NCI-H1436 treated with DMSO at 0.1 percent for 48 hours (cell line): ENCODE measurements at regions not wholly inside any gene's neighbourhood (a gene's known extent, or its start where the extent isn't known, plus 50 kb on each side); places are given as distances from the start of the nearest gene placed in this dataset.
"Not testable (repeated sequence)": the region's sequence is repeated elsewhere in the genome, so short reads cannot be mapped to it uniquely, and the experiment has no call there.

Experiments used
- DNase-seq: peaks from one replicate; lab custom pipeline; 2025; lab: John Stamatoyannopoulos, UW

DNA sequence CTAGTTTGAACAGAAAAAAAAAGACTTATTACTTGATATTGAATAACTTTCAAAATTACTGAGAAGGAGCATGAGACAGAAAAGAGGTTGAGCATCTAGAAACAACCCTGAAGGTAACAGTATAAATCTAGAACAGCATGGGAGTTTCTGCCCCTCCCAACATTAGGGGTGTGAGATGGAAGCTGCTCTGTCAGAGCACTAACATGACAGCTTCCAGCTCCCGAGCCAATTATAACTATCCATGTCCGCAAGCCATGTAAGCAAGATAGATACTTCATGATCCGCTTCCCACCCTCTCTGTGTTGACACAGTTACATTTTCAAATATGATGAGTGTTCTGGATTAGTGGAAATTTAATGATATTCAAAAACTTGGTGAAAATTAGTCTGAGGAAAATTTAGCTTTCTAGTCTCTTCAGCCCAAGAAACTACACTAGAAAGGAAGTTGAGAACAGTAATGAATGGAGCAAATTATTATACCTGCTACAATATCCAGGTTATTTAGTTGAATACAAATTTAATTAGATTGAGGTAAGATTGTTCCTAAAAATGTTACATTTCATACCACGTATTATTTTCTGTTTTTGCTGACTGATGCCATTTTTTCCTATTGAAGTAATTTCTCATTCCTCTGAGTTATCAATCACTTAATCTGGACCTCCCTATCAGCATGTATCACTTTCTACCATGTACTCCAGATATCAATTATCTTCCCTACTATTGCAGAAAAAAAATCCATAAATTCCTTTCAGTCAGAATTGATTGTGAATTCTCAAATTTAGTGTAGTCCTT is 129.3 kb upstream of the SLIT2 start:
- DNase-seq = no peak

DNA sequence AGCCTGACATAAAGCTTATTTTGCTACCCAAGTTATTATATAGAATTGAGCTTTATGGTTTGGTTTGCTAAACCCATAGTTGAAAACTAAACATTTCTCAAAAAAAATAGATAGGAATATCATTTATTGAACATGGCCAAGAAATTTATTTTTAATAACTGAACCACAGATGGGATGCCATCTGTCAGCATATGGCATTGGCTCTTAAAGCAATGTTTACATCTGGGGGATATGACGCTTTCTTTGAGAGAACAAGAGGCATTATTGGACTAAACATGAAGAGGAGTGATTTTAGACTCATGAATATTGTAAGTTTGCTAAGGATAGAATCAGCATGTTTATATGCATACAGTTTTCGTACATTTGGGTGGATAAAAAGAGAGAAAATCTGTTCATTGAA is 132.6 kb upstream of the SLIT2 start:
- DNase-seq = no peak

DNA sequence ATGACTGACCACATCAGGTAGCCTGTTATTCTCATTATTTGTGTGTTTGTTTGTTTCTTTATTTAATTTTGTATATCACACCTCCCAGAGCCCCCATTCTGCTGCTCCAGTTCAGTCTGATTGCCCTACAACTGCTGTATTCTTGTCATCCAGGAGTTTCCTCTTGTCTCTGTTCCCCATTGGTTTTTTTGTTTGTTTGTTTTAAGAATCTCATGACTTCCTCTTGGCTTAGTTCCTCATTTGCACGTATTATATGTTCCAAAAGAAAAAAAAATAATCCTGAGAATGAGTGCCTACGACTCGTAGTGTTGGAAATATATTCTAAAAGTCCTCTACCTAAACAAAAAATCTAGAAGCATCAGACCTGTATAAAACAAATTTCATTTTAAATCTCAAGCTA is 142.3 kb upstream of the SLIT2 start:
- DNase-seq = no peak

DNA sequence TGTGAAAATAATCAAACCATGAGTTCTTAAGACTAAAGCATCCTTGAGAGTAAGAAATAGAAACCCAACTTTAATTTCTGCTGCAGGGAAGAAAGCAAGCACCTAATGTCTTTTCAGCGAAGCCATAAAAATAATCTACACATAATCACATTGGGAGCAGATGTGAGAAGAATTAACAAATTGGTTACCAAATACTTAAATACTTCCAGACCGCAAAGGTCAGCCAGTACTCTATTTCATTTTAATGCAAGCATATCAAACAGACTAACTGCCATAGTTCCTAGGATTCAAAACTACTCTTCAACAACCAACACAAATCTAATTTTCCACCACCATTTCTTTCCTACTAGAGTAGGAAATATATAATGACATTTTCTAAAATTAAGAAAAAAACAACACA is 144.8 kb upstream of the SLIT2 start:
- DNase-seq = no peak

DNA sequence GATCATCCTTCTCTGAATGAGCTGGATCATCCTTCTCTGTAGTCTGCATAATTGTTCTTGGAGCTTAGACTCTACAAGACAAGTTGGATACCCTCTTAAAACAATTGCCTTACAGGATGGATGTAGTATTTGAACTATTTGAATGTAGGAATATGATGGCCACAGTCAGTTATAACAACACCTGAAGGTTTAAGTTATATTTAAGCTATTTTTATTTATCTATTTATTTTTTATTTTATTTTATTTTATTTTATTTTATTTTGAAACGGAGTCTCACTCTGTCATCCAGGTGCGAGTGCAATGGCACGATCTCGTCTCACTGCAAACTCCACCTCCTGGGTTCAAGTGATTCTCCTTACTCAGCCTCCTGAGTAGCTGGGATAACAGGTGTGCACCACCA is 149.9 kb upstream of the SLIT2 start:
- DNase-seq = no peak

DNA sequence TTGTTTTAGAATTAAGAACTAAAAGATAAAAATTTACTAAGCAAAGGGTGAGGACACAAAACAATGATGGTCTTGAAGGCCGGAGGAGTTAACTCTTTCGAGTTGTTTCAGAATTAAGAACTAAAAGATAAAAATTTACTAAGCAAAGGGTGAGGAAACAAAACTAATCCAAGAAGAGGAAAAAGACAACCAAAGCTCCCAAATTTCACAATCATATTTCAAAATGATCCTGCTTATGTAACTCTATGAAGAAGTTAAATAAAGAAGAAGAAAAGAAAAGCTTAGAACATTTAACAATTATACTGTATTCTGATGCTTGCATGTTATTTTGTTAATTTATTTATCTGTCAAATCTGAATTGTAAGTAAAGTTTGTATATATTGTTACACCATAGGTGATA is 154.8 kb upstream of the SLIT2 start:
- no peak for DNase-seq

DNA sequence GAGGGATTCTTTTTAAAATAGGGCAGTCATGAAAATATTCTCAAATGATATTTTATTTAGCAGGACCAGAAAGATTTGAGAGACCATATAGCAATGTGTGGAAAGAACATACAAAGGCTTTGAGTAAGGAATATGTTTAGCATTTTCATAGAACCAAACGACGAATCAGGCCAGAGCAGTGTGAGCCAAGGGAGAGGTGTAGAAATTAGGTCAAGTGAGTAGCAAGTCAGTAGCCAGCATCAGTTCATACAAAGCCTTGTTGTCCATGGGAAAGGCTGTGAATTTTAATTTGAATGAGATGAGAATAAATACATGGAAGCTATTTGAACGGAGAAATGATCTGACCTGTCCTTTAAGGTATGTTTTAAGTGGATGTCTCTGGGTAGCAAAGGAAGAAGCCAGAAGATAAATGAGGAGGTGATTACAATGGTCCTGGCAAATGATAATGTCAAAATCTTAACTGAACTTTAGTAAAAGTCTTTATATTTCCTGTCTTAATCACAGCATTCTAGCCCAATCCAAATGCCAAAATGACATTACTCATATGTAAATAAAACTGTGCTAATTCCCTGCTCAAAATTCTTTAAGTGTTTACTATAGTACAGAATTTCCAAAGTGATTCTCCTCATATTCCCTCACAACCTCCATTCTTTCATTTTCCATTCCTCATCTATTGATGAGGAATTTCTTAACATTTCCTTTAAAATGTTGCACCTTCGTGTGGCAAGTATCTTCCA is 155.7 kb upstream of the SLIT2 start:
- no peak for DNase-seq

DNA sequence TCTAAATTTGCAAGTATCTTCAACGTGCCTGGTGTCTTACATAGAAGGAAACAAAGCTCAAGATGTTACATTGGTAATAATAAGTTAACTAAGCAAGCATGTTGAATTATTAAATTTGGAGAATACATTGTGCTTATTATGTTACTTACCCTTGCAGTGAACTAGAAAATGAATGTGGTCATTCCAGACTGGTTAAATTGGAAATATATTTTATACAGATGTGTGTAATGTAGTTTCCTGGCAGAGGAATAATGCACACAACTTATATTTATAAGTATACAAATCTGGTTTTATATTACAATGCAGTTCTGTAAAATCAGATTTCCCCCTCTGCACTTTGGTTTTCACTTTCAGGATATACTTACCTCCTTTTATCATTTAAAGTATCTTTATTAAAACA is 159.9 kb upstream of the SLIT2 start:
- no peak for DNase-seq

DNA sequence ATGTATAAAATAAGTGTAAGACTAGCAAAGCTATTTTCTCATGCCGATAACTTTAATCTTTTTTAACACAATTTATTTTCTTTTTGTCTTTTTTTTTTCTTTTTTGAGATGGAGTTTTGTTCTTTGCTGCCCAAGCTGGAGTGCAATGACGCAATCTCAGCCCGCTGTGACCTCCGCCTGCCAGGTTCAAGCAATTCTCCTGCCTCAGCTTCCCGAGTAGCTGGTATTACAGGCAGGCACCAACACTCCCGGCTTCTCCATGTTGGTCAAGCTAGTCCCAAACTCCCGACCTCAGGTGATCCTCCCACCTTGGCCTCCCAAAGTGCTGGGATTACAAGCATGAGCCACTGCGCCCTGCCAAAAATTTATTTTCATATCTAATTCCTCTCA is 164.2 kb upstream of the SLIT2 start:
- no peak for DNase-seq

DNA sequence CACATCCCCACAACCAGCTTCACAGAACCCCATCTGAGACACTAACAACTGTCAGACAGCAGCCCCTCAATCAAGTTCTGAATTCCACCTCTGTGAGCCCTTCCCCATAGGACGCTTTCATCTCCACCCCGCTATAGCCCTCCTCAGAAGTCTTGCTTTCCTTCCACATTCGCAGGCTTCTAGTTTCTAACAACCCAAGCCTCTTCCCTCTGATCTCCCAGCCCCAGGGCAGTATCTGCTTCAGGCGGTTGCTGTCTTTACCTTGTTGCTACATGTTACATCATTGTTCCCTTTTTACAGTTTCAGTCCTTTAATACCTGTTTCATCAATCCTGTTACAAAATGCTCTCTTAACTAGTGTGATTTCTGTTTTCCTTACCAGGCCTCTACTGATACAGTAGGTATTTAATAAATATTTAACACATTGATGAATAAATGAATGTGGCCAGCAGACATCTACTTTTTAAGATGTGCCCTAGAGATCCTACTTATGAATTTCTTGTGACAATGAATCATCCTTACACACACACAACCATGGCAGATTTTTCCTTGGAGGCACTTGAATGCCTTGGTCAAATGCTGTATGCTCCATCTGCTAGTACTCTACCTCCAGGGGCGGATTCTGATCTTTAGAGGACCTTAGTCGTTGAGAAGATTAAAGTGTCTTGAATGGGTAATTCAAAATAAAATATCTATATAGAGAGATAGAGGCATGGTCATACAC is 164.7 kb upstream of the SLIT2 start:
- DNase-seq = no peak

DNA sequence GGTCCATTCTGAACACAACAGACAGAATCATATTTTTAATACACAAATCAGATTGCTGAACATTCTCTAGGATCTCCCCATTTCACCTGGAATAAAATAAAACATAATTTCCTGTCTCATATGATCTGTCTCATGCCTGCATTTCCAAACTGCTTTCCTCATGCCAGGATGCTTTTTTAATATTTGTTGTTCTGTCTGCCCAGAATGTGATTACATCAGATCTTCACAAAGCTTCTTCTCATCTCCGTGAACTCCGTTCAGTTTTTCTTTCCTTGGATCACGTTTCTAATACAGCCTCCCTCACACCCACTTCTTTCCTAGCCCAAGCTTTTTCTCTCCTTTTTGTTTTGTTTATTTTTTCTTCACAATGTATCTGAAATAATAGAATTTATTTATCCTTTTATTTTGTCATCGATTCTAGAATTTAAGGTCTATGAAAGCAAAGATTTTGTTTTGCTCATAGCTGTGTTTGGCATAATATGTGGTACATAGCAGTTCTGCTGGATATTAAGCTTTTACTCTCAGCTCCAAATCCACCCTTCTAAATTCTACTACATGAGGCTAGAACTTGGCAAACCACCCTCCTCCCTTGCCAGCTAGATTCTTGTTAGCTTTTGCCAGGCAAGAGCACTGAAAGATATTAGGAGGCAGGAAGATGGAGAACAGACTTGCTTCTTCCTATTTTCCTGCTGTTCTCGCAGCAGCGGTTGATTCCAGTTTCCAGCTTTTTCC is 165.5 kb upstream of the SLIT2 start:
- no peak for DNase-seq

DNA sequence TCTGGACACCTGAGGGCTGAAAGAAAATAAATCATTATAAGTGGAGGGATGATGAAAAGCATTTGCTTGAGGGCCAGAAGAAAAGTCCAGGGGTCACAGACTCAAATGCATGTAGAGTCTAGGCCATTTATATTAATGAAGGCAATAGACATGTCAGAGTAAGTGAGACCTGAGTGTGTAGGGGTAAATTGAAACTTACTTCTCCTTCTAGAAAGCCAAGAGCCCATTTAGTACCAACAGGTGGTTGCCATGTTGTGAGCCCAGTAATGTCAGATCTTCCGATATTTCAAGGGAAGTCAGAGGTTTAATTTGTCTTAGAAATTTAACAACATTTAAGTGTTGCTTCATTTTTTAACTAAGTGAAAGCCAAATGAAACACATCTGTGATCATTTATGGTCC is 166.1 kb upstream of the SLIT2 start:
- no peak for DNase-seq

DNA sequence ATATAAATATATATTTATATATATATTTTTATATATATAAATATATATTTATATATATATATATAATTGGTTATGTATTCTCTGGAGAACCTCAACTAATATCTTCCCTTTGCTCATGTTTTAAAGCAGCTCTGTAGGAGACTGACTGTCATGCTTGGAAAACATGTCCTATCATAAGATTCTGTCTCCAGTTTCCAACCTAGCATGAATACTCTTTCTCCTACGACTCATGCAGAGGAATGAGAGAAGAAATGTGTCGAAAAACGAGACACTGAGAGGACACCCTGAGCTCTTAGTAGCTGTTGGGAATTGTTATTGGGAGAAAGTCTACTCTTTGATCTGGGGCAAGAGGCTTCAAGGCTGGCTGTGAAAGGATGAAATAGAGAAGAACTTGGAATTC is 166.5 kb upstream of the SLIT2 start:
- DNase-seq = no peak

DNA sequence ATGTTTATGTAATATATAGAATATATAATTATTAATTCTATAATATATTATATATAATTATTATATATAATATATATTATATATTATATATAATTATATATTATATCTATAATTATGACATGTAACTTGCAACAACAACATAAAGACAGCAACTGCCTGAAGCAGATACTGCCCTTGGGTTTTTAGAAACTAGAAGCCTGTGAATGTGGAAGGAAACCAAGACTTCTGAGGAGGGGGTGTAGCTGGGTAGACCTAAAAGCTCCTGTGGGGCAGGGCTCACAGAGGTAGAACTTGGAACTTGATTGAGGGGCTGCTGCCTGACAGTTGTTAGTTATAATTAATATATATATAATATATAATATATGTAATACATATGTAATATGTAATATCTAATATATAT is 167.2 kb upstream of the SLIT2 start:
- no peak for DNase-seq

DNA sequence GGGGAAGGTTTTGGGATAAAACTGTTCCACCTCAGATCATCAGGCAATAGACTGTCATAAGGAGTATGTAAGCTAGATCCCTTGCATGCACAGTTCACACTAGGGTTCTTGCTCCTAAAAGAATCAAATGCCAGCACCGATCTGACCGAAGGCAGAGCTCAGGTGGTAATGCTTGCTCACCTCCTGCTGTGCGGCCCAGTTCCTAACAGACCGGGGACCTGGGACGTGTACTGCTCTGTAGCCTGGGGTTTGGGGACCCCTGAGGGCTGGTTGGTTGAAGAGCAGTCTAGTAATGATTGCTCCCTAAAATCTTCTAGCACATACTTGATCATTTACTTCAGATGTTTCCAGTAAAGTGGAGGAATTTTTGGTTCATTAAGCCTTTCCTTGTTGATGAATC is 173.1 kb upstream of the SLIT2 start:
- no peak for DNase-seq

DNA sequence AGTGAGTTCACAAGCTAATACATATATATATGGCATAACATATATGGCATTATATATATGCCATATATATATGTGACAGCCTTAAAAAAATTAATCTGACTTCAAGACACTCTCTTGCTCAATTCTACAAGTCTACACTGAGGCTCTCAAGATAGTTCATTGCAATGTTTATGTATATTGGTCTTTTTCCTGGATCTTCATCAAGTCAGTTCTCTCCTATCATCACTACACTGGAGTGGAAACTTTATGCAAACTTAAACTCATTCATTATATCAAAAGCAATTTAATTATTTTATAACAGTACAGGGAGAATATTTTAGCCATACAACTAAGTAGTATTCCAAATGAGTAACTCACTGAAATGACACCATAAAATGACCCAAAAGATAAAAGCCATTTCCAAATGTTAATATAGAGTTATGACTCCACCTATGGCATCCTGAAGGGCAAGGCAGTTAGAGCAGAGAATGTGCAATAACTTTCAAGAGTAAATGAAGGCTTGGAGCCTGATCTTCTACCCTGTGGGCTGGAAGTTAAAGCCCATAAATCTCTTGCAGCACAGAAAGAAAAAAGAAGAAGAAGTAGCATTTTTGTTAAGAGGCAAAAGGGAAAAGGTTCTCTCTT is 176.3 kb upstream of the SLIT2 start:
- DNase-seq = no peak

DNA sequence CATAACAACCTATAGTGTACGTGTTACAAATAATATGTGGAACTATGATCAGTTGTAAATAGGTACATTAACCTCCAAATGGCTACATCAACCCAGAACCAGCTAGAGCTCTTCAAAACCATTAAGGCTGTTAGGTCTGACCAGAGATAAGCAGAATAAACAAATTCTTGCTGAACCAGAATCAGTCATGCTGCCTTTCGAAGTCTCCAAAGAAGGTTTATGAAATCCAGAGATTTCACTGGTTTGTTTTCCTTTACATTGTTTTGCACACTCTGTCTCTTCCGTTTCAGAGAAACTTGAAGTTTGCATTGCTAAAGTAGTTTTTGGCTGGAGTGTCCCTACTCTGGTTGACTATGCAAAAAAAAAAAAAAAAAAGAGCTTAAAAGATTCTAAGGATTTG is 177.3 kb upstream of the SLIT2 start:
- no peak for DNase-seq

DNA sequence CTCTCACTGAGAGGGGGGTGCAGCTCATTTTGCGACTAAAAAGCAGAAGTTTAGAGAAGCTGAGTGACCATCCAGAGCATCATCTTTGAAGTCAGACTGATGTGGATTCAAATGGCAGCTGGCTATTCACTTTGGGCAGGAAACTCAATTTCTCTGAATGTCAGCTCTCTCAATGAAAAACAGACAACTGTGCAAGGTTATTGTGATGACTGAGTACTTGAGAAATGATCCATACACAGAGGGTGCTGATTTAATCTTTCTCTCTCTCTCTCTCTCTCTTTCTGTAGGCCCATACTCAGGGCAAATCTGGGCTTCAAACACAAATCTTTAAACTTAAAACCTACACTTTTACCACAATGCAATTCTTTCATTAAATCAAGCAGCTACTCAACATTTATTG is 185.8 kb upstream of the SLIT2 start:
- DNase-seq = no peak

DNA sequence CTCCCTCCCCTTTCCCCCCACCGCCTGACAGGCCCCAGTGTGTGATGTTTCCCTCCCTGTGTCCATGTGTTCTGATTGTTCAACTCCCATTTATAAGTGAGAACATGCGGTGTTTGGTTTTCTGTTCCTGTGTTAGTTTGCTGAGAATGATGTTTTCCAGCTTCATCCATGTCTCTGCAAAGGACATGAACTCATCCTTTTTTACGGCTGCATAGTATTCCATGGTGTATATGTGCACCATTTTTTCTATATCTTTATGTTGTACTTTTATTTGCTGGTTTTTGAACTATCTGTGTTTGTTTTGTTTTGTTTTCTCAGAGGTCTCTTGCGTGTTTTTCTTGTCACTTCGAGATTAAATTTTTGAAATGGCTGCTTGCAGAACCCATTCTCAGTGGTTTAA is 188.8 kb upstream of the SLIT2 start:
- DNase-seq = not testable (repeated sequence)

DNA sequence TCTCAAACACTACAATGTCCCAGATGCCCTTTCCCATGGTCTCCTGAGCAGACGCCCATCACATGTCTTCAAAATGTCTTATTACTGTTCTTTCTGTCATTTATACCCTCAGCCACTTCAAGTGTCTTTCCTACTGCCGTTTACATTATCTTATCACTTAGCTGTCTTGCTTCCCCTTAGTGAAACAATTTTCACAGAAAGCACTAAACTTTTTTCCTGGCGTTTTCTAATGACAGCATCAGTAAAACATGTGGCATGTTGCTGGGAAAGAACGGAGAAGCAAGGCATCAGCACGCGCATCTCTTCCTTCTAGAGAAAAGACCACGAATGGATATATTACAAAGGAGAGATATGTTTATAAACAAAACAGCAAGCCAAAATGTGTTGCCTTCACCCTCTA is 189.7 kb upstream of the SLIT2 start:
- no peak for DNase-seq

DNA sequence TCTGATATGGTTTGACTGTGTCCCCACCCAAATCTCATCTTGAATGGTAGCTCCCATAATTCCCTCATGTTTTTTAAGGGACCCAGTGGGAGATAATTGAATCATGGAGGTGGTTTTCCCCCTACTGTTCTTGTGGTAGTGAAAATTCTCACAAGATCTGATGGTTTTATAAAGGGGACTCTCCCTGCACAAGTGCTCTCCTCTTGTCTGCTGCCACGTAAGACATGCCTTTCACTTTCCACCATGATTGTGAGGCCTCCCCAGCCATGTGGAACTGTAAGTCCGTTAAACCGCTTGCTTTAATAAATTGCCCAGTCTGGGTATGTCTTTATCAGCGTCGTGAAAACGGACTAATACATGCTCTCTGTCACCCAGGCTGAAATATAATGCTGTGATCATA is 200.9 kb upstream of the SLIT2 start:
- no peak for DNase-seq

DNA sequence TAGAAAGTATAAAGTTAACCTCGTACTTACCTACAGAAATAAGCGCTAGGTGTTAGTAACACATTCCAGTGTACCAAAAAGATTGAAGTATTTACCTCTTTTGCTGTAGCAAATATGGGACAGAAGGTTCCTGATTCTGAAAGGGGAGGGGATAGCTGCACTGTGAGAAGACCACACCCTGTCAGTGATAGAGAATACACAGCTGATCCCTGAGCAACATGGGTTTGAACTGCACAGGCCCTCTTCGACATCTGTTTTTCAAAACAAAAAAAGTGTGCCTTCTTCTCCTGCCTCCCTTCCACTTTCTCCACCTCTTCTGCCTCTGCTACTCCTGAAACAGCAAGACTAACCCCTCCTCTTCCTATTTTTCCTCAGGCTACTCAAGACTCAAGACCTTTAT is 201.8 kb upstream of the SLIT2 start:
- no peak for DNase-seq
